ENCODE measurements at regions not wholly inside any gene's neighbourhood (a gene's known extent, or its start where the extent isn't known, plus 50 kb on each side); places are given as distances from the start of the nearest gene placed in this dataset.

DNA sequence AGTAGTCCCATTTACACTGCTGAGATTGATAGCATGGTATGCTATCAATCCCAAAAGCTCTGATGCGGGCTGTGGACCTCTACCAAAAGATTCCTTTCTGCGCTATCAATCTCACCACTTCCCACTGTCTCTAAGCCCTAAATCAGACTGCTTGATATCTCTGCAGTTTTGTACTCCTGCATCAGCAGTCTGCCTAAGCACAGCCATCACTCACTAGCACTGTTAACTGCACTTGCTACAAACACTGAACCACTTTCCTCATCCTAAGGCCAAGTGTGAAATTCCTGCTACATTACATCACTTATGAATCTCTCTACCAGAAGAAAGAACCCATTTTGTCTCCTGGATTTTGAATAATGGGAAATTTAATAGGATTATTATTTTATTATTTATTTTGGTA, 237.0 kb downstream of the HNMT start:
- intact Hi-C loops (cut with DNase I): no loop called here
- no peak overlapping the region for H3K27ac ChIP-seq

DNA sequence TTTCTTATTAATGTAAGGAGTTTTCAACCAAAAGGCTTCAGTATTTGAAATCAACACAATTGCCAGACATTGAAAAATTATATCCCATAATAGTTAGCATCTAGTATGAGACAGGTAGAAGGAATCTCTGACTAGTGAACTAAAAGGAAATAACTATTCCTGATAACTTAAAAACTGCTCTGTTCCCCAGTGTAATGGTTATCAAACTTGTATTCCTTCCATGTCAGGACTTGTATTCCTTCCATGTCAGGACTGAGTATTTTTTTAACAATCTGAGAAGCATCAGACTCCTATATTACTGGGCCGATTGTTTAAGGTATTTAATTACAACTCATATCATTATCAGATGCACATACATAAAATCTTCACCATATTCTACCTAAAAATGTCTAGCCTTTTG, 238.5 kb downstream of the HNMT start:
- H3K27ac ChIP-seq: no peak overlapping the region
- no peaks in the 10 kb centered on the region for H3K4me1 ChIP-seq (replicated peaks)
- DNase-seq (ENCODE audit: low spot score): no peak
- H3K4me3 ChIP-seq: no peak overlapping the region
- H3K9me3 ChIP-seq: no peaks in the 10 kb centered on the region
- TF ChIP-seq, protein P1, sequence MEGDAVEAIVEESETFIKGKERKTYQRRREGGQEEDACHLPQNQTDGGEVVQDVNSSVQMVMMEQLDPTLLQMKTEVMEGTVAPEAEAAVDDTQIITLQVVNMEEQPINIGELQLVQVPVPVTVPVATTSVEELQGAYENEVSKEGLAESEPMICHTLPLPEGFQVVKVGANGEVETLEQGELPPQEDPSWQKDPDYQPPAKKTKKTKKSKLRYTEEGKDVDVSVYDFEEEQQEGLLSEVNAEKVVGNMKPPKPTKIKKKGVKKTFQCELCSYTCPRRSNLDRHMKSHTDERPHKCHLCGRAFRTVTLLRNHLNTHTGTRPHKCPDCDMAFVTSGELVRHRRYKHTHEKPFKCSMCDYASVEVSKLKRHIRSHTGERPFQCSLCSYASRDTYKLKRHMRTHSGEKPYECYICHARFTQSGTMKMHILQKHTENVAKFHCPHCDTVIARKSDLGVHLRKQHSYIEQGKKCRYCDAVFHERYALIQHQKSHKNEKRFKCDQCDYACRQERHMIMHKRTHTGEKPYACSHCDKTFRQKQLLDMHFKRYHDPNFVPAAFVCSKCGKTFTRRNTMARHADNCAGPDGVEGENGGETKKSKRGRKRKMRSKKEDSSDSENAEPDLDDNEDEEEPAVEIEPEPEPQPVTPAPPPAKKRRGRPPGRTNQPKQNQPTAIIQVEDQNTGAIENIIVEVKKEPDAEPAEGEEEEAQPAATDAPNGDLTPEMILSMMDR (IDR thresholded peaks at IDR 0.05): no peak
- TF ChIP-seq POLR2A (IDR thresholded peaks at IDR 0.05) (no peak), POLR2AphosphoS5 (IDR thresholded peaks at IDR 0.05) (no peak)
- intact Hi-C loops (cut with DNase I): no loop called here
- no peaks in the 10 kb centered on the region for H3K36me3 ChIP-seq
- 61% methylated on average over 1 of the region's 1 CpG for WGBS
- H3K27me3 ChIP-seq (replicated peaks; ENCODE audit: insufficient read depth): no peaks in the 10 kb centered on the region

More for the DNA sequence above, 237.0 kb downstream of the HNMT start:
- DNase-seq (ENCODE audit: low spot score): no peak
- H3K27me3 ChIP-seq (replicated peaks; ENCODE audit: insufficient read depth): no peaks in the 10 kb centered on the region
- TF ChIP-seq POLR2AphosphoS5 (IDR thresholded peaks at IDR 0.05): no peak
- TF ChIP-seq, protein P1 (IDR thresholded peaks at IDR 0.05): no peak
- TF ChIP-seq POLR2A (IDR thresholded peaks at IDR 0.05): no peak
- H3K36me3 ChIP-seq: no peaks in the 10 kb centered on the region
- H3K4me3 ChIP-seq: no peak overlapping the region
- no peaks in the 10 kb centered on the region for H3K9me3 ChIP-seq
- H3K4me1 ChIP-seq (replicated peaks): no peaks in the 10 kb centered on the region
- 95% methylated on average over 2 of the region's 2 CpGs for WGBS

DNA sequence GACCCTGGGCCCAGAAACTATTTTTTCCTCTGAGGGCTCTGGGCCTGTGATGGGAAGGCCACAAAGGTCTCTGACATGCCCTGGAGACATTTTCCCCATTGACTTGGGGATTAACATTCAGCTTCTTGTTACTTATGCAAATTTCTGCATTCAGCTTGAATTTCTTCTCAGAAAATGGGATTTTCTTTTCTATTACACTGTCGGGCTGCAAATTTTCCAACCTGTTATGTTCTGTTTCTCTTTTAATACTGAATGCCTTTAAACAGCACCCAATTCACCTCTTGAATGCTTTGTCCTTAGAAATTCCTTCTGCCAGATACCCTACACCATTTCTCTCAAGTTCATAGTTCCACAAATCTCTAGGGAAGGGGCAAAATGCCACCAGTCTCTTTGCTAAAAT, 241.0 kb downstream of the HNMT start:
- Histone ChIP-seq H3K4me3 (no peak overlapping the region), H3K36me3 (no peaks in the 10 kb centered on the region), H3K4me1 (replicated peaks) (no peaks in the 10 kb centered on the region), H3K9me3 (no peaks in the 10 kb centered on the region), H3K27ac (no peak overlapping the region), H3K27me3 (replicated peaks; ENCODE audit: insufficient read depth) (no peaks in the 10 kb centered on the region)
- DNase-seq (ENCODE audit: low spot score): no peak
- intact Hi-C loops (cut with DNase I): no loop called here
- 100% methylated on average over 1 of the region's 1 CpG for WGBS
- TF ChIP-seq POLR2A (IDR thresholded peaks at IDR 0.05): no peak
- TF ChIP-seq POLR2AphosphoS5 (IDR thresholded peaks at IDR 0.05): no peak
- TF ChIP-seq, protein P1 (IDR thresholded peaks at IDR 0.05): no peak

DNA sequence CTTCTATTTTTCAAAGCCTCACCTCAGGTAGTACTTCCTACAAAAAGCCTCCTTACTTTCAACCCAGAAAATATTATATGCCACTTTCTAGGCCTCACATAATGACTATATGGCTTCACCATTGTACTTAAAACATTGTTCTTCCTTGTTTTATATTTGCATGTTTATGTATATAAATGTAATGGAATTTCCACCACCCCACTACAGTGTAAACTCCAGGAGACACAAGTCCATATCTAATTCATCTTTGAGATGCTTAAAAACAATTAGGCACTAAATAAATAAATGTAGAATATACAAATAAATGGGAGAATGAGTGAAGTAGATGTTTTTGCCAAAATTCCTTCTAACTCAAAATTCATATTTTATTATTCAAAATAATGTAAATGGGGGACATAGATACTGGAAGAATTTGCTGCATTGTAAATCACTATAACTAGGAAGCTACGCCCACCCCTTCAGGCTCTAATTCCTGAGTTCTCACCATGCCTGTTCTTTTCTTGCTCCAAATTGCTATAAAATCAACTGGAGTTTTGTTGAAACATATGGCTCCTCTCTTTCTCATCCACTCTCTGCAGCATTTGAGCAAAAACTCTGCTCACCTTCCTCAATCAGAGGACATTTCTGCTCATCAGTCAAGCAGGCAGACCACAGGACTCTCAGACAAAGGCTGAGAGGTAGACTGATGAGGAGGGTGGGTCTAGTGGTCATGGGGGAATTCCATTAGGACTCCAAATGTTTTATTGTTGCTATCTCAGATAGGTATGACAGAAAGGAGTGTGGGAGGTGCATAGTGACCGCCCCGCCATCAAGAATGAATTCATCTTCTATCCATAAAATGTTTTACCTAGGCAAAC, 243.0 kb downstream of the HNMT start:
- Histone ChIP-seq H3K4me1 (replicated peaks) (no peaks in the 10 kb centered on the region), H3K36me3 (no peaks in the 10 kb centered on the region), H3K27ac (no peak overlapping the region), H3K9me3 (no peaks in the 10 kb centered on the region), H3K4me3 (no peak overlapping the region), H3K27me3 (replicated peaks; ENCODE audit: insufficient read depth) (no peaks in the 10 kb centered on the region)
- TF ChIP-seq, protein P1 (IDR thresholded peaks at IDR 0.05): no peak
- TF ChIP-seq POLR2AphosphoS5 (IDR thresholded peaks at IDR 0.05): no peak
- no peak for TF ChIP-seq POLR2A (IDR thresholded peaks at IDR 0.05)
- intact Hi-C loops (cut with DNase I): no loop called here
- WGBS: 96% methylated on average over 3 of the region's 3 CpGs
- no peak for DNase-seq (ENCODE audit: low spot score)

DNA sequence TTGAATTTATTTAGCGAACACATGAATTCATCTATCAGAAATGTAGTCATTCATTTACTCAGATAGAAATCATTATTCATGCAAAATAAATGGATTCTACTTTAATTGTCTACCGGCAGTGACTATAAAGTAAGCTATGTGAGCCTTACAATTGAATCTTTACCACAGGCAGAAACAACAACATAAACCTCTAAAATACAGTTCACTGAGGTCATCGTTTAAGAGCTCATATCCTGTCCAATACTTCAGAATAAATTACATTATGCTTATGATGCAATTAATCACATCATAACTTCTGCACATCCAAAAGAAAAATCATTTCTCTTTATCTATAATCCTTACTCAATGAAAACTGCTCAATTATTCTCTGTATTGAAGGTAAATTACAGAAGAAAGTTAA, 244.7 kb downstream of the HNMT start:
- H3K36me3 ChIP-seq: no peaks in the 10 kb centered on the region
- WGBS: 58% methylated on average over 3 of the region's 3 CpGs
- no peak for TF ChIP-seq POLR2AphosphoS5 (IDR thresholded peaks at IDR 0.05)
- TF ChIP-seq POLR2A (IDR thresholded peaks at IDR 0.05): no peak
- TF ChIP-seq, protein P1 (IDR thresholded peaks at IDR 0.05): no peak
- no peaks in the 10 kb centered on the region for H3K4me1 ChIP-seq (replicated peaks)
- no peak overlapping the region for H3K4me3 ChIP-seq
- no peak overlapping the region for H3K27ac ChIP-seq
- H3K9me3 ChIP-seq: no peaks in the 10 kb centered on the region
- DNase-seq (ENCODE audit: low spot score): no peak
- no peaks in the 10 kb centered on the region for H3K27me3 ChIP-seq (replicated peaks; ENCODE audit: insufficient read depth)
- intact Hi-C loops (cut with DNase I): no loop called here
